SK-N-SH treated with all-trans-retinoic acid at 6 μM for 48 hours (cell line): ENCODE measurements at regions not wholly inside any gene's neighbourhood (a gene's known extent, or its start where the extent isn't known, plus 50 kb on each side); places are given as distances from the start of the nearest gene placed in this dataset.
"Not testable (repeated sequence)": the region's sequence is repeated elsewhere in the genome, so short reads cannot be mapped to it uniquely, and the experiment has no call there.

ENCODE experiments used
- ATAC-seq: fragments of 200-7000 bp; cut with Tn5 transposase; 3 replicates; pipeline ENCODE4 v1.9.1; 2020; ENCODE audit warnings: mild to moderate bottlenecking, moderate library complexity
- BACH2 ChIP-seq: fragments of 250-450 bp; sonication (Bioruptor Pico); IDR thresholded peaks from 2 replicates; pipeline ENCODE4 v1.9.0; 2021; ENCODE audit warnings: mild to moderate bottlenecking, borderline replicate concordance
- CREB5 ChIP-seq: fragments of 250-450 bp; sonication (Bioruptor Pico); IDR thresholded peaks from 2 replicates; pipeline ENCODE4 v1.5.1; 2020; ENCODE audit warnings: low read depth, mild to moderate bottlenecking, moderate library complexity
- ISL1 ChIP-seq: fragments of 250-450 bp; sonication (Bioruptor Pico); IDR thresholded peaks from 2 replicates; pipeline ENCODE4 v2.1.2; 2022; ENCODE audit warnings: mild to moderate bottlenecking, moderate library complexity
- OSR1 ChIP-seq: fragments of 250-450 bp; sonication (Bioruptor Pico); IDR thresholded peaks from 2 replicates; pipeline ENCODE4 v1.8.0; 2022; ENCODE audit warnings: moderate library complexity, mild to moderate bottlenecking, inconsistent platforms
- PATZ1 ChIP-seq: fragments of 250-450 bp; sonication (Bioruptor Pico); IDR thresholded peaks from 2 replicates; pipeline ENCODE4 v1.8.0; 2020; ENCODE audit warnings: mild to moderate bottlenecking, moderate library complexity, borderline replicate concordance
- POU6F1 ChIP-seq: fragments of 250-450 bp; sonication (Bioruptor Pico); IDR thresholded peaks from 2 replicates; pipeline ENCODE4 v1.8.0; 2021; ENCODE audit warnings: low read depth, mild to moderate bottlenecking, moderate library complexity, borderline replicate concordance
- TCF4 ChIP-seq: fragments of 250-450 bp; sonication (Bioruptor Pico); IDR thresholded peaks from 2 replicates; pipeline ENCODE4 v1.8.0; 2021; ENCODE audit warnings: mild to moderate bottlenecking, moderate library complexity, borderline replicate concordance
- TOX ChIP-seq: fragments of 250-450 bp; sonication (Bioruptor Pico); IDR thresholded peaks from 2 replicates; pipeline ENCODE4 v1.8.0; 2021; ENCODE audit warnings: mild to moderate bottlenecking, moderate library complexity, borderline replicate concordance
- TSHZ2 ChIP-seq: fragments of 250-450 bp; sonication (Bioruptor Pico); IDR thresholded peaks from 2 replicates; pipeline ENCODE4 v1.5.0; 2020; ENCODE audit warnings: mild to moderate bottlenecking, moderate library complexity
- ZC3H10 ChIP-seq: fragments of 250-450 bp; sonication (Bioruptor Pico); IDR thresholded peaks from 2 replicates; pipeline ENCODE4 v1.5.1; 2021; ENCODE audit warnings: mild to moderate bottlenecking, moderate library complexity
- ZFP3 ChIP-seq: fragments of 250-450 bp; sonication (Bioruptor Pico); IDR thresholded peaks from 2 replicates; pipeline ENCODE4 v1.5.0; 2020; ENCODE audit warnings: mild to moderate bottlenecking, moderate library complexity

GRCh38 chr5:112597831-112598230 lies 139.9 kb upstream of the APC start:
- no peak for TF ChIP-seq ISL1 (CRISPR knock-in tag)
- no peak for TF ChIP-seq TCF4
- no peak for TF ChIP-seq CREB5 (CRISPR knock-in tag)
- no peak for TF ChIP-seq OSR1 (CRISPR knock-in tag)
- no peak for TF ChIP-seq BACH2 (CRISPR knock-in tag)
- TF ChIP-seq ZC3H10 (CRISPR knock-in tag): no peak
- no peak for ATAC-seq

- not testable (repeated sequence) for ATAC-seq
These were observed 137.2 kb upstream of the APC start for GRCh38 chr5:112600510-112600909.

GRCh38 chr5:112604732-112605630 lies 132.7 kb upstream of the APC start:
- peak; percentile 46; the same call in 2 of the 3 replicates for ATAC-seq

More at GRCh38 chr5:112604732-112605630, 132.7 kb upstream of the APC start:
- TF ChIP-seq ZFP3 (CRISPR knock-in tag) (no peak), POU6F1 (CRISPR knock-in tag) (no peak), ZC3H10 (CRISPR knock-in tag) (no peak), TSHZ2 (CRISPR knock-in tag) (no peak), CREB5 (CRISPR knock-in tag) (no peak), PATZ1 (CRISPR knock-in tag) (no peak), TOX (no peak)
